Right lung (tissue), 2 donors: ENCODE measurements at regions not wholly inside any gene's neighbourhood (a gene's known extent, or its start where the extent isn't known, plus 50 kb on each side); places are given as distances from the start of the nearest gene placed in this dataset.

ENCODE experiments used
- DNase-seq, 2 donors: peaks; one replicate each; pipeline ENCODE4 v3.0.0-alpha.2; 2013

GRCh38 chr9:20042128-20042711, 253.4 kb upstream of the SLC24A2 start:
- DNase-seq: no peak

DNA sequence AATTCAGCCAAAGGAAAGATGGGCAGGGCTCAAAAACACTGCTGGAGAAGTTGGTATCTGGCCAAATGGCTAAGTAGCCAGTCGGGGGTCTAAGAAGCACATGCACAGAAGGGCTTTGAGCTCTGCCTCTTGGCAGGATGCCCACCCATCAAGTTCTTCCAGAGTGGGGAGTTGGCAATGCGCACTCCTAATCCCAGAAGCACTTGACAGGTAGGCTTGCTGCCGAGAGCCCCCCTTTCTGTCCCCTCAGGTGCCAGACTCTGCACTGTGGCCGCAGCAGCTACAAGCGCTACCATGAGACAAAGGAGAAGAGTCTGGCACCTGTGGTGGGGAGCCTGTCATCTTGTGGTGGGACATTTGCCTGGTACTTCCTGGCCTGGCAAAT, 252.9 kb upstream of the SLC24A2 start:
- DNase-seq: no peak

DNA sequence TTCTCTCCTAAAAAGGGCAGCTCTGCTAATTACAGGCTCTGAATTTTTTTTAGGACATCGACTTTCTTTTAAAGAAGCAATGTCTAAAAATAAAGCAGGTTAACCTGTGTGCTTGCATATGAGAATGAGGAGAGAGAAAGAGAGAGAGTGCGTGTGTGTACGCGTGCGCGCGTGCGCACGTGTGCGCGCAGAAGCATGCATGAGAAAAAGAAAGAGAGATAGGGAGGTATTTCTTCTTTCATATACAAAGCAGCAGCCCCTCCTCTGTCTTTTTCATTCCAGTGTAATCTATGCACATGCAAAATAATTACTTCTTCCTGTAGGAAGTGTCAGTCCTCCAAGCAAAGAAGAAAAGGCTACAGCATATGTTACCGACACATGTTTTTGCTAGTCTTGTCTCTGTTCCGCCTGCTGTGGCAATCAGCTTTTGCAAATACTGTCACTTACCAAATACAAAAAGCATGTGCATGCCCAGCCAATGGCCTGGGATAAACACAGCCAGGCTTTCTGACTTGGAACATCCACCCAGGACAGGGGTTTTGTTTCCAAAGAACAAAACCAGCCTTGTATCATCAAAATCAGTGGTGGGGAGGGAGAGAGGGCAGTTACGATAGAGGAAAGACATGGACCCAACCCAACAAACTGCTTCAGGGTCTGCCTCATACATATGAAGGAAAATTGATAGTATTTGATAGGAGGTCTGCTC, 252.3 kb upstream of the SLC24A2 start:
- no peak for DNase-seq

GRCh38 chr9:20037699-20038098, 248.9 kb upstream of the SLC24A2 start:
- DNase-seq: no peak

GRCh38 chr9:20033511-20033910, 244.7 kb upstream of the SLC24A2 start:
- no peak for DNase-seq

GRCh38 chr9:20032413-20033006, 243.7 kb upstream of the SLC24A2 start:
- DNase-seq: no peak

DNA sequence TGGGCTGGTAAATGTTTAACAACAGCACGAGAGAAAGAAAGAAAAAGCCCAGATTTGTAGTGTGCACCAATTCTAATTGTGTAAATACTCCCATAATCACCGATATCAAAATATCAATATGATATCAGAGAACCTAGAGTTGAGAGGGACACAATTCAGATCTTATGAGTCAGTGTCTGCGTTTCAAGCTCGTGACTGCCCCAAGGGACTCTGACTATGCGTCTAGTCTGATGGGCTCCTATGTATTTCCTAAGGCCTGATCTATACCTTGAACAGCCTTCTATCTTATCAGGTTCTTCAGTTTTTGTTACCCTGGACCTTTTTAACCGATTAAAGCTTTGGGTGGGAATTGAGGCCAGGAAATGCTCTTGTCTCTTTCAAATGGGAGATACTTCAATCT, 243.0 kb upstream of the SLC24A2 start:
- no peak for DNase-seq

DNA sequence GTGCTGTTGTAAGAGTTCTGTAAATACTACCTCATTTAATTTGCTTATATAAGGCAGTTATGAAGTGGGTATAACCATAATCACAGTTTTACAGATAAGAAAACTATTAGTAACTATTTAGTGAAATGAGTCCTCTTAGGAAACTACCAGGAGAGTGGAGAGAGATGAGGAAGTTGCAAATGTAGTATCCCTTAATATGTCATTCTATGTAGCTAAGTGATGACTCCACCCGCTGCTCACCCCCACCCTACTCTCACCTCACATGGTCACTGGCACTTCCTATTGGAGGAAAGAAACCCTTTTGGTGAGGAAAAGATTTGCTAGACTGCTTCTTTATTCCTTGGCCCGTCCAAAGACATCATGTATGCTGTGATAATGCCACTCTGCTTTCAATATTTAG, 241.8 kb upstream of the SLC24A2 start:
- no peak for DNase-seq

DNA sequence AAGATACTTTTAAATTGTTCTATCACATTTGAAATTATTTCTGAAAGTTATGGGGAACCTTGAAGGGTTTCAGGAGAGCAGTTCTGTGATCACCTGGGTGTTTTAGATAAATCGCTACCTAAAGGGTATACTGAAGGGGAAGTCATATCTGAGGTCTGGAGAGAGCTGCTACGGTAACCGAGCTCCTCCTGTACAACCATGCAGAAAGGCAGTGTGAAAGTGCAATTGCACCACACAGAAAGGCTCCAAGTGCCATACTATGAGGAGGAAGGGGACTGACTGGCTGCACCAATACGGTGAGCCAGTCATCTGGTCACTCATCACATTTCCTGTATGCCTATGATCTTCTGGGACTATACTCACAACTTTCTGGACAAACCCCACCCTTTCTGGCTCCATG, 241.4 kb upstream of the SLC24A2 start:
- no peak for DNase-seq

DNA sequence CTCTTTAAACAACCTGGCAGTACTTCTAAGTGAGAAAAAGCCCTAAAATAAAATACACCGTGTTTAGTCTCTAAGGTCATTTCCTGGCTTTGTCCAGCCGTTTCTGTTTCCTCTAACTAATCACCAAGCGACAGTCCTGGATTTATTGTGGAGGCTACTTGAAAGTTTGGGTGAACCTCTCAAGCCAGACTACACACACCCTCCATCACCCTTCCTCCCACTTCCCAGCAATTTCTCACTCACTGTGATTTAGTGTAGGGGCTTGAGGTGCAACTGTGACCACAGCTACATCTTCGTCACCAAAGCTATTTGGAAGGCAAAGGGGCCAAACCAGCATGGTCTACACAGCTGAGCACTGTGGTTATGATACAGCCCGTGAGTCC, 240.0 kb upstream of the SLC24A2 start:
- DNase-seq: no peak

DNA sequence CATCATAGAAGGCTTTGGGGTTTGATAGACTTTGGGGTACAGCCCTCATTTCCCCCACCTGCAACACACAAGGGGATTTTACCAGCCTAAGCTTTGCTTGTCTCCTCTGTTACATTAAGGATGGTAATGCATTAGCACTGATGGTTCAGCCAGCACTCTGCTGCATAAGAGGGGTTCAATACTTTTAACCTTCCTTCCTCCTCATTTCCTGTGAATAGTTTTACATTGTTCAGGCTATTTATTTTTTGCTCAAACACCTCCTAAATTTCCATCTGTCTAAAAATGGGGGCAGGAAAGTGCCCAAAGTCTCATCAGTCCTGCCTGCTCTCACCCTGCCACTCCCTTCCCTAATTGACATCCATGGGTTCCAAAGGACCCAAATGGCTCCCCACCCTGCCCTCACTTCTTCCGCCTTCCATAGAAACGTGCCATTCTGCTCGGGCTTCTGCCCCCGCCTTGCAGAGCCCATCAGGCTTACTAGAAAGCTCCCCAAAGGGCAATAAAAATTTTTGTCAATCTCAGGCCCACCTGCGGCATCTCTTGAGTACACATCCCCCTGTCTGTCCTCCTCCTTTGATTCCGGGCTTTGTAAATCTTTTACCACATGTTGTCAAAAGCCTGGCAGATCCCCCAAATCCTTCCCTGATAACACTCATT, 239.5 kb upstream of the SLC24A2 start:
- DNase-seq: no peak

DNA sequence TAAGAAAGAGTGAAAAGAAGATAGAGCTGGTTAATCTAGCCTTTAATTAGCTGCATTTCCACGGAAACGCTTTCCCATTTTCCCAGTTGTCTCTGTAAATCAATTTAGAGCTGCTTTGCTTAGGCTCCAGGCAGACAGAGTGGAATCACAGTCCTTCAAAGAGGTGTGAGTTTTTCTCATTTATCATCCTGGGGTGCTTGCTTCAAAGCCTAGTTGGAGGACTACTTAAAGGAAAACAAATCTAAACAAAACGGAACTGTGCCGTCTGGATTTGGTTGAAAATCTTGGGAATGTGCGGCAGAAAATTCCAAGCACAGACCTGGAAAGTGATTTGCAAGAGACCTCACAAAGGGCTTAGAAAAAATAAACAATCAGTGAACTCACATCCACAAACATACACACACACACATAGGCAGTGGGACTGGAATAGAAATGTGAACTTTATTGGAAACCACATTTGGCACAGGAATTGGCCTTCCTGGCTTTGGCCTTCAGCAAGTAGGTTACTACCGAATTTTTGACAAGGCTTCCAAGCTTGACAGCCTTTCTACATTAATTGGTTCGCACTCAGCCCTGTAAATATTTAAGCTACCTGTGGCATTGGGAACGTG, 235.2 kb upstream of the SLC24A2 start:
- DNase-seq: no peak

- no peak for DNase-seq
Observed at GRCh38 chr9:20023210-20023905, 234.5 kb upstream of the SLC24A2 start.

DNA sequence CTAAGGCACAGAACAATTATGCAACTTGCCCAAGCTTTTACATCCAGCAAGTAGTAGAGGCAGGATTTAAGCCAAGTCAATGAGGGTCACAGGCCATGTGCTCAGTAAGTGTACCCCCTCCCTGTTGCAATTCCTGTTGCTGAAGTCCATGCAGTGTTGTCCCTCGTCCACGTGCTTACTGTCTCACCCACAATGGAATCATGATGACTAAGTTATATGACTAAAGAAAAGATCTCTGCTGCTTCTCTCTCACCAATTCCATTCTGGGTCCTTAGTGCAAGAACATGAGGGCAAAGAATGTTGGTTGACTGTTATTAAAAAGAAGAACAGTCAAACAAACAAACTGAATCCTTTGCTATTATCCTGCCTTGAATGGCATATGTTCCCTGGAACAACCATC, 233.6 kb upstream of the SLC24A2 start:
- DNase-seq: no peak

DNA sequence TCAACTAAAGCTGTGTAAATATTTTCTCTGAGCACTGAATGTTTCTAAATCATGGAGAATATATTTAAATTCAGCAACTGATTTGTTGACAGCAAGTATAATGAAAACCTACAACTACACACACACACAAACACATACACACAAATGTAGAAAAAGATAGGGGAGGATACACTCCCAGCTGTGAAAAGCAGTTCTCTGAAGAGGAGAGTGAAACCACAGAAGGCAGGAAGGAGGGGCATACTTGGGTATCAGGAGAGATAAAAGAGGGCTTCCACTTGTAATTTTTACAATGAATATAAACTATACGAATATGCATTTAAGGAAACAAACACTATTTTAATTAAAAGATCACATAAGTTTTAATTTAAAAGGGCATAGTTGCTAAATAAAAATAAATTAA, 227.8 kb upstream of the SLC24A2 start:
- DNase-seq: no peak

DNA sequence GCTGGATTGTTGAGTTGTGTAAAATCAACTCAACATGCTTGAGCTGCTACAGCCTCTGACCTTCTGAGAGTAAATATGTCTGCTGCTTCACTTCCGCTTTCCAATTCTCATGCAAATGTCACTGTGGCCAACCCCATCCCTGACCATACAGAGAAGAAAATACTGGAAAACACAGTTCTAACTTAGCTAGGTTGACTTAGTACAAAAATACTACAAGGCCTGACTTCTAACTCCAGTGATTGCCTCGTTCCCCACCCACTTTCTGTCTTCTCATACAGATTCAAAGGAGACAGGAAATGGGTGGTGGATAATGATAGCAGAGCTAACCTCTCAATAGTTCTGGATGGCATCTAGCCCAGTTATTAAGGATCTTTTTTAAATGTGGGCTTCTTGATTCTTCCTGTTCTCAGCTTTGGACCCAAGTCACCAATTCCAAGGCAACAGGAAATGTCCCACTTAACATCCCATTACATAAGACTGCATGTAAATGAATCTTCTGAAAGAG, 226.6 kb upstream of the SLC24A2 start:
- no peak for DNase-seq

DNA sequence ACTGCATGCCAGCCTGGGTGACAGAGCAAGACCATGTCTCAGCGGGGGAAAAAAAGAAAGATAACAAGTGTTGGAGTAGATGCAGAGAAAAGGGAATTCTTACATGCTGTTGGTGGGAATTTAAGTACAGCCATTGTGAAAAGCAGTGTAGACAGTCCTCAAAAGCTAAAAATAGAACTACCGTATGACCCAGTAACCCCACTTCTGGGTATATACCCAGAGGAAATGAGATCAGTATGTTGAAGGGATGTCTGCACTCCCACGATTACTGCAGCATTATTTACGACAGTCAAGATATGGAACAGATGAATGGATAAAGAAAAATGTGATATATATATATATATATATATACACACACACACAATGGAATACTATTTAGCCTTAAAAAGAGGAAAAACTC, 225.3 kb upstream of the SLC24A2 start:
- DNase-seq: no peak

DNA sequence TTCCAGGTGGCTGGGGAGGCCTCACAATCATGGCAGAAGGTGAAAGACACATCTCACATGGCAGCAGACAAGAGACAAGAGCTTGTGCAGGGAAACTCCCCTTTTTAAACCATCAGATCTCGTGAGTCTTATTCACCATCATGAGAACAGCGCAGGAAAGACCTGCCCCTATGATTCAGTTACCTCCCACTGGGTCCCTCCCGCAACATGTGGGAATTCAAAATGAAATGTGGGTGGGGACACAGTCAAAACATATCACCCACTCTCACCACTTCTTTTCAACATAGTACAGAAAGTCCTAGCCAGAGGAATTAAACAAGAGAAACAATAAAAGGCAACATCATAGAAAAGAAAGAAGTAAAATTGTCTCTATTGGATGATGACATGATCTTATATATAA, 223.4 kb upstream of the SLC24A2 start:
- no peak for DNase-seq

DNA sequence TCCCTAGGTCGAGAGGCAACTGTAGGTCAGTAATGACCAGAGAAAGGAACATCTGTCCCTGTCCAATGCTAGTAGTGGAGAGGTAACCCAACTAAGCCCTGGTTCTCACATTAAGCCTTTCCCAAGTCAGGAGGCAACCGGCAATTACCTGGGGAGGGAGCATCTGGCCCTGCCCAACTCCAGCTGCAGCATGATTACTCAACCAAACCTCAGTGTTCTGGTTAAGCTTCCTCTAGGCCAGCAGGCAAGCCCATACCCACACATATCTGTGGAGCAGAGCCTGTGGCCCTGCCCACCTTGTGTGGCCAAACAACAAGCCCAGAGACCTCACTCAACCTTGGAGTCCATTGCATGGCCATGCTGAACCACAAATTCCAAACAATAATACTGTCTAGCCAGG, 220.8 kb upstream of the SLC24A2 start:
- DNase-seq: no peak

- DNase-seq: no peak
Observed at GRCh38 chr9:20002011-20002410, 213.2 kb upstream of the SLC24A2 start.

DNA sequence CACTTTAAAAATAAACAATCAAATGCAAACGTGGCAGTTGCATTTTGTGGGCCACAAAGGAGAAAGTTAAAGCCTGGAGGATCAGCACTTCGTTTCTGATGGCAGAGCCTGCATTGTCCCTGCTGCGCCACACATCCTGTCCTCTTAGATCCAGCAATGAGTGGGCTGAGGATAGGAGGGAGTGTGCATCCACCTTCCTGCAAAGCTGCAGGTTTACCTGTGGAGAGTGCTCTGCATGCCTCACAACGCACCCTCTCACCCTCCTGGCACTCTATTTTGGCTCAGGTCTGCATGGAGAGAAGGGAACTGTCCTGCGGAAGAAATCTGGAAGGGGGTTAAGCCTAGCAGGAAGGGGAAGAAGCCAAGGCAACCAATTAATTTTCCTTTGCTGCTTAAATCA, 212.2 kb upstream of the SLC24A2 start:
- DNase-seq: no peak

DNA sequence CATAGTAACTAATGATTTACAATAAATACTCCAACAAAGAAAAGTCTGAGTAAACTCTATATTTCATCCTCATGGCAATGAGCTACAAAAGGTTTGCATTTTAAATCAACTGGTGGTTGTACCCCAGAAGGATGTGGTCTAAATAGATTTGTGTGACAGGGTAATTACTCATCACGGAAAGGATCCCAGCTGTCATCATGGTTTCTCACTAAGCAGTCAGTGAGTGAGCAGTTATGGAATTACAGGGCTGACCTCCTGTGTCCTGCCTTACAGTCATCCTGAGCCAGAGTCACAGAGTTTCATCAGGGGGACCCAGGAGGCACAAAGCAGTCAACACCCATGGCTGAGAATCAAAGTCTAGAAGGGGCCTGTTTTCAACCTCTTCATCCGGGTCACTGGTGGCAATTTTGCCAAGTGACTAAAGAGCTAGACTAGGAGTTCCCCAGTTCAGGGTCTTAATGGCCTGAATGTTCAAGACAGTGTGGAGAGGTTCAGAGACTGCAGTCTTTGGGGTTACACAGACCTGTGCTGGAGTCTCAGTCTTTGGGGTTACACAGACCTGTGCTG, 210.7 kb upstream of the SLC24A2 start:
- no peak for DNase-seq
